Calu3 (cell line): ENCODE measurements at regions not wholly inside any gene's neighbourhood (a gene's known extent, or its start where the extent isn't known, plus 50 kb on each side); places are given as distances from the start of the nearest gene placed in this dataset.
"Not testable (repeated sequence)": the region's sequence is repeated elsewhere in the genome, so short reads cannot be mapped to it uniquely, and the experiment has no call there.

Experiments
- BruUV-seq: library from RNA; stranded (reverse); fragments of 400-500 nt; replicated peaks from 2 replicates; lab custom pipeline; 2021; lab: Mats Ljungman, UMichigan
- CTCF ChIA-PET: fragments of 300-600 bp; sonication (Branson Sonifier 250); formaldehyde crosslinking; loops from one replicate; lab custom pipeline; 2022; ENCODE audit warnings: antibody characterized with exemption; lab: Charles Lee
- DNase-seq: peaks from one replicate; pipeline ENCODE4 v3.0.0; 2022
- H3K27ac Mint-ChIP-seq: one replicate; pipeline ENCODE4 v1.8.0; 2022; ENCODE audit warnings: mixed read lengths; ENCODE audit not compliant: unreplicated experiment
- H3K27me3 Mint-ChIP-seq: one replicate; pipeline ENCODE4 v1.8.0; 2022; ENCODE audit warnings: mixed read lengths; ENCODE audit not compliant: unreplicated experiment
- H3K36me3 Mint-ChIP-seq: one replicate; pipeline ENCODE4 v1.8.0; 2022; ENCODE audit warnings: mild to moderate bottlenecking, moderate library complexity, mixed read lengths; ENCODE audit not compliant: insufficient read depth, unreplicated experiment
- H3K4me1 Mint-ChIP-seq: one replicate; pipeline ENCODE4 v1.8.0; 2022; ENCODE audit warnings: mild to moderate bottlenecking, low read depth, mixed read lengths; ENCODE audit not compliant: unreplicated experiment
- H3K4me3 Mint-ChIP-seq: one replicate; pipeline ENCODE4 v1.8.0; 2022; ENCODE audit warnings: mild to moderate bottlenecking, low read depth, moderate library complexity, mixed read lengths; ENCODE audit not compliant: unreplicated experiment
- H3K9me3 Mint-ChIP-seq: one replicate; pipeline ENCODE4 v1.8.0; 2022; ENCODE audit warnings: low read depth, mixed read lengths; ENCODE audit not compliant: unreplicated experiment
- intact Hi-C: fragments of 100-400 bp; cut with micrococcal nuclease; formaldehyde crosslinking; loops from one replicate; pipeline ENCODE4 v1.10.0; 2022; ENCODE audit not compliant: unreplicated experiment
- TF ChIP-seq, protein P1 (sequence below): fragments of 200-600 bp; IDR thresholded peaks from one replicate; pipeline ENCODE4 v1.8.0; 2022; ENCODE audit warnings: antibody characterized with exemption; ENCODE audit not compliant: unreplicated experiment

DNA sequence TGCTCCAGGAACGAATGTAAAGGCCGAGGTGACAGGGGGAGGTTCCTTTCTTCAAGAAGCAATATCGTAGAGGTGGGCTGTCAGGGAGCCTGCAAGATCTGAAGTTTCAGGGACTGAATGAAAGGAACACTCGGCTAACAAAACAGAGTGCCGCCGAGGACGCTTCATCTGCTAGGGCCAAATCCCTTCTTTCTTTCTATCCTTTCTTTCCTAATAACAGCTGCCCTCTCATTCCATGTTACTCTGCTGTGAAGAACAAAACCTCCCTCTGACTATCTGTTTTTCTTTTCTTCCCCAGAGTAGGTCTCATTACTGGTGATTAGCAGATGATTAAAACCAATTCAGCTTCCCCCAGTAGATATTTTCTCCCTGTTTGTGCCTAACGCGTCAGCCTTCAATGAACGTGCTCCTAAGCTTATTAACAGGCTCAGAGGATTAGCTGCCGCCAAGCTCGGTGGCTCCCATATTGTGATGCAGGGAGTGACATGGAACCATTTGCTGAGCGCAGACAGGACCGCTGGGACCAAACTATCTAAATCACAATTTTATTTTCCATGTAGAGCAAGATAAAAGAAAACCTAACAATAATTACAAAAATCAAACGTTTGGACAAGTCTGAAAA is 414.6 kb downstream of the TMEM182 start:
- no TSS peak for BruUV-seq
- CTCF ChIA-PET: no interaction called here
- Mint-ChIP-seq H3K4me3 (no peak overlapping the region), H3K36me3 (no peaks in the 10 kb centered on the region), H3K9me3 (peaks cover 11% of the 10 kb centered on the region), H3K27ac (no peak overlapping the region), H3K4me1 (no peaks in the 10 kb centered on the region), H3K27me3 (no peaks in the 10 kb centered on the region)
- intact Hi-C loops: no loop called here
- DNase-seq: no peak
- TF ChIP-seq, protein P1, sequence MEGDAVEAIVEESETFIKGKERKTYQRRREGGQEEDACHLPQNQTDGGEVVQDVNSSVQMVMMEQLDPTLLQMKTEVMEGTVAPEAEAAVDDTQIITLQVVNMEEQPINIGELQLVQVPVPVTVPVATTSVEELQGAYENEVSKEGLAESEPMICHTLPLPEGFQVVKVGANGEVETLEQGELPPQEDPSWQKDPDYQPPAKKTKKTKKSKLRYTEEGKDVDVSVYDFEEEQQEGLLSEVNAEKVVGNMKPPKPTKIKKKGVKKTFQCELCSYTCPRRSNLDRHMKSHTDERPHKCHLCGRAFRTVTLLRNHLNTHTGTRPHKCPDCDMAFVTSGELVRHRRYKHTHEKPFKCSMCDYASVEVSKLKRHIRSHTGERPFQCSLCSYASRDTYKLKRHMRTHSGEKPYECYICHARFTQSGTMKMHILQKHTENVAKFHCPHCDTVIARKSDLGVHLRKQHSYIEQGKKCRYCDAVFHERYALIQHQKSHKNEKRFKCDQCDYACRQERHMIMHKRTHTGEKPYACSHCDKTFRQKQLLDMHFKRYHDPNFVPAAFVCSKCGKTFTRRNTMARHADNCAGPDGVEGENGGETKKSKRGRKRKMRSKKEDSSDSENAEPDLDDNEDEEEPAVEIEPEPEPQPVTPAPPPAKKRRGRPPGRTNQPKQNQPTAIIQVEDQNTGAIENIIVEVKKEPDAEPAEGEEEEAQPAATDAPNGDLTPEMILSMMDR: no peak

DNA sequence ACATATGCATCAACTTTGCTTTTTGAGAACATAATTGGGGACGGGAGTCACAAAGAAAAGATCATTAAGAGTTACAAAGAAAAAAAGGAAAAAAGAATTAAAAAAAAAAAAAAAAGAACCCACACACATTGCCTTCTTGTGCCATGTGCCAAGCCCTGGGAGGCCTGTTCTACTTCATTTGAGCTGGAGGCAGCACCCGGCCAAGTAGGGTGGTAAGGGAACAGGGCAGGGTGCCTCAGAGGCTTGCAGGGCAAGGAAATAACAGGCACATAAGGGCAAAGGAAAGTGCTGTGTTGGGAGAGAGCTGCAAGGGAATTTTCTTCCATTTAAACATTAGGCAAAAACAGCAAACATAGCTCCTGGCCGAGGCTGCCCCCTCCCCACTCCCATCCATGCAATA is 418.0 kb downstream of the TMEM182 start:
- no peak overlapping the region for H3K4me3 Mint-ChIP-seq
- intact Hi-C loops: no loop called here
- TF ChIP-seq, protein P1: no peak
- DNase-seq: no peak
- CTCF ChIA-PET: no interaction called here
- no TSS peak for BruUV-seq
- peaks cover 7% of the 10 kb centered on the region for H3K9me3 Mint-ChIP-seq
- no peaks in the 10 kb centered on the region for H3K27me3 Mint-ChIP-seq
- no peak overlapping the region for H3K27ac Mint-ChIP-seq
- no peaks in the 10 kb centered on the region for H3K36me3 Mint-ChIP-seq
- H3K4me1 Mint-ChIP-seq: no peaks in the 10 kb centered on the region

DNA sequence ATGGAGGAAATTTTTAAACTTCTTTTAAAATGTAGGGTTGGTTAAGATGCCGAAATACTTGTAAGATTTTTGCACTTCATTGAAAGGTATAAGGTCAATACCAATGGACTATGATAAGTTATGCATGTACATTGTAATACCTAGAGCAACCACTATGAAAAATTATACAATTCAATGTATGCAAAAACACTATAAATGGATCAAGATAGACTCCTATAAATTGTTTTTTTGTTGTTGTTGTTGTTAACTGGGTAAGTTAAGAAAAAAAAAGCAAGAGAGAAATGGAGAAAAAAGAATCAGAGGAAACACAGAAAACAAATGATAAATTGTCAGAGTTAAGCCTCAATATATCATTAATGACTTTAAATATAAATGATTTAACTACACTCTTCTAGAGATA is 421.2 kb downstream of the TMEM182 start:
- intact Hi-C loops: no loop called here
- no peak for DNase-seq
- CTCF ChIA-PET: no interaction called here
- BruUV-seq: no TSS peak
- H3K9me3 Mint-ChIP-seq: no peaks in the 10 kb centered on the region
- H3K27ac Mint-ChIP-seq: no peak overlapping the region
- H3K36me3 Mint-ChIP-seq: no peaks in the 10 kb centered on the region
- TF ChIP-seq, protein P1: no peak
- H3K27me3 Mint-ChIP-seq: no peaks in the 10 kb centered on the region
- no peak overlapping the region for H3K4me3 Mint-ChIP-seq
- H3K4me1 Mint-ChIP-seq: no peaks in the 10 kb centered on the region

DNA sequence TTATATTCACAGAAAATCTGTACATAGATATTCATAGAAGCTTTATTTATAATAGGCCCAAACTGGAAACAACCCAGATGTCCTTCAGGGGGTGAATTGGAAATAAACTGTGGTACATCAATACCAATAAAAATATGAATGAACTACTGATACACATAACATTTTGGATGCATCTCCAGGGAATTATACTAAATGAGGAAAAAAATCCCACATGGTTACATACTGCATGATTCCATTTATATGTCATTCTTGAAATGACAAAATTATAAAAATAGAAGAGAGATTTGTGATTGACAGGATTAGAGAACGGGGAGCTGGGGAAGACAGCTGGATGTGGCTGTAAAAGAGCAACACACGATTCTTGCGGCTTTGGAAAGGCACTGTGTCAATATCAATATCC is 435.0 kb downstream of the TMEM182 start:
- TF ChIP-seq, protein P1: no peak
- CTCF ChIA-PET: no interaction called here
- Mint-ChIP-seq H3K27ac (no peak overlapping the region), H3K36me3 (no peaks in the 10 kb centered on the region), H3K4me3 (no peak overlapping the region), H3K9me3 (peaks cover 15% of the 10 kb centered on the region), H3K27me3 (no peaks in the 10 kb centered on the region), H3K4me1 (no peaks in the 10 kb centered on the region)
- no TSS peak for BruUV-seq
- no peak for DNase-seq
- intact Hi-C loops: no loop called here

DNA sequence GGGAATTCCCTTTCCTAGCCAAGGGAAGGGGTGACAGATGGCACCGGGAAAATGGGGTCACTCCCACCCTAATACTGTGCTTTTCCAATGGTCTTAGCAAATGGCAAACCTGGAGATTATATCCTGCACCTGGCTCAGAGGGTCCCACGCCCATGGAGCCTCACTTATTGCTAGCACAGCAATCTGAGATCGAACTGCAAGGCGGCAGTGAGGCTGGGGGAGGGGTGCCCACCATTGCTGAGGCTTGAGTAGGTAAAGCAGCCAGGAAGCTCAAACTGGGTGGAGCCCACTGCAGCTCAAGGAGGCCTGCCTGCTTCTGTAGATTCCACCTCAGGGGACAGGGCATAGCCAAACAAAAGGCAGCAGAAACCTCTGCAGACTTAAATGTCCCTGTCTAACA is 438.9 kb downstream of the TMEM182 start:
- H3K36me3 Mint-ChIP-seq, DNase-seq, H3K4me3 Mint-ChIP-seq, CTCF ChIA-PET, H3K27me3 Mint-ChIP-seq, H3K4me1 Mint-ChIP-seq, intact Hi-C loops, H3K27ac Mint-ChIP-seq, BruUV-seq: not testable (repeated sequence)
- peaks cover 14% of the 10 kb centered on the region for H3K9me3 Mint-ChIP-seq
